ENCODE measurements at regions not wholly inside any gene's neighbourhood (a gene's known extent, or its start where the extent isn't known, plus 50 kb on each side); places are given as distances from the start of the nearest gene placed in this dataset.

- in situ Hi-C loops (cut with HindIII; ENCODE audit: low pct_unique_long_range_greater_than_20kb, low sequenced_read_pairs), result no loop called here
These were observed 315.4 kb upstream of the CHST9 start for GRCh38 chr18:27500531-27500930.

GRCh38 chr18:27497246-27497645, 312.1 kb upstream of the CHST9 start:
- no peak for TF ChIP-seq REST (IDR thresholded peaks at IDR 0.05; ENCODE audit: insufficient read depth in 1 of 2, low read depth in 2 of 2, low read length in 1 of 2)
- TF ChIP-seq, protein P1, sequence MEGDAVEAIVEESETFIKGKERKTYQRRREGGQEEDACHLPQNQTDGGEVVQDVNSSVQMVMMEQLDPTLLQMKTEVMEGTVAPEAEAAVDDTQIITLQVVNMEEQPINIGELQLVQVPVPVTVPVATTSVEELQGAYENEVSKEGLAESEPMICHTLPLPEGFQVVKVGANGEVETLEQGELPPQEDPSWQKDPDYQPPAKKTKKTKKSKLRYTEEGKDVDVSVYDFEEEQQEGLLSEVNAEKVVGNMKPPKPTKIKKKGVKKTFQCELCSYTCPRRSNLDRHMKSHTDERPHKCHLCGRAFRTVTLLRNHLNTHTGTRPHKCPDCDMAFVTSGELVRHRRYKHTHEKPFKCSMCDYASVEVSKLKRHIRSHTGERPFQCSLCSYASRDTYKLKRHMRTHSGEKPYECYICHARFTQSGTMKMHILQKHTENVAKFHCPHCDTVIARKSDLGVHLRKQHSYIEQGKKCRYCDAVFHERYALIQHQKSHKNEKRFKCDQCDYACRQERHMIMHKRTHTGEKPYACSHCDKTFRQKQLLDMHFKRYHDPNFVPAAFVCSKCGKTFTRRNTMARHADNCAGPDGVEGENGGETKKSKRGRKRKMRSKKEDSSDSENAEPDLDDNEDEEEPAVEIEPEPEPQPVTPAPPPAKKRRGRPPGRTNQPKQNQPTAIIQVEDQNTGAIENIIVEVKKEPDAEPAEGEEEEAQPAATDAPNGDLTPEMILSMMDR (IDR thresholded peaks at IDR 0.05), result no peak
- no peak for DNase-seq (ENCODE audit: low read depth, low spot score)
- Histone ChIP-seq H3K4me3 (ENCODE audit: low read depth in 2 of 2, low read length in 2 of 2) (no peak overlapping the region), H3K9me3 (ENCODE audit: control insufficient read depth, insufficient read depth, low read depth, low read length) (no peaks in the 10 kb centered on the region), H3K27me3 (ENCODE audit: control insufficient read depth, insufficient read depth, low read length) (no peaks in the 10 kb centered on the region), H3K4me1 (ENCODE audit: control insufficient read depth, insufficient read depth, low read length) (no peaks in the 10 kb centered on the region), H3K27ac (ENCODE audit: low read length) (no peak overlapping the region), H3K36me3 (ENCODE audit: control insufficient read depth, insufficient read depth, low read length) (no peaks in the 10 kb centered on the region)
- POLR2A ChIA-PET, result interaction anchor here (0.9 kb wide), 1 partner anchor 99 kb away, joined by 3 read pairs; no protein-coding TSS in a partner anchor
- no TSS peak for BruUV-seq (replicated peaks)
- intact Hi-C loops (cut with micrococcal nuclease; ENCODE audit: unreplicated experiment), result no loop called here
- in situ Hi-C loops (cut with HindIII; ENCODE audit: low pct_unique_long_range_greater_than_20kb, low sequenced_read_pairs), result no loop called here
- CTCF ChIA-PET, result no interaction called here
- ATAC-seq, result no peak

More at GRCh38 chr18:27500531-27500930, 315.4 kb upstream of the CHST9 start:
- Histone ChIP-seq H3K4me1 (ENCODE audit: control insufficient read depth, insufficient read depth, low read length) (no peaks in the 10 kb centered on the region), H3K9me3 (ENCODE audit: control insufficient read depth, insufficient read depth, low read depth, low read length) (no peaks in the 10 kb centered on the region), H3K4me3 (ENCODE audit: low read depth in 2 of 2, low read length in 2 of 2) (no peak overlapping the region), H3K27ac (ENCODE audit: low read length) (no peak overlapping the region), H3K27me3 (ENCODE audit: control insufficient read depth, insufficient read depth, low read length) (no peaks in the 10 kb centered on the region), H3K36me3 (ENCODE audit: control insufficient read depth, insufficient read depth, low read length) (no peaks in the 10 kb centered on the region)
- TF ChIP-seq REST (IDR thresholded peaks at IDR 0.05; ENCODE audit: insufficient read depth in 1 of 2, low read depth in 2 of 2, low read length in 1 of 2), result no peak
- TF ChIP-seq SIN3A (IDR thresholded peaks at IDR 0.05; ENCODE audit: borderline replicate concordance, insufficient read depth, low read depth, low read length), result no peak
- TF ChIP-seq TCF7L2 (IDR thresholded peaks at IDR 0.05; ENCODE audit: low read depth, low read length), result no peak
- TF ChIP-seq POLR2AphosphoS5 (IDR thresholded peaks at IDR 0.05; ENCODE audit: low read depth, low read length), result no peak
- TF ChIP-seq, protein P1 (IDR thresholded peaks at IDR 0.05), result no peak
- ChIA-PET POLR2A (no interaction called here), CTCF (no interaction called here)
- no peak for ATAC-seq
- no peak for DNase-seq (ENCODE audit: low read depth, low spot score)
- intact Hi-C loops (cut with micrococcal nuclease; ENCODE audit: unreplicated experiment), result no loop called here
- no TSS peak for BruUV-seq (replicated peaks)

All from Panc1 (cell line).